HEK293 (cell line): ENCODE measurements at regions not wholly inside any gene's neighbourhood (a gene's known extent, or its start where the extent isn't known, plus 50 kb on each side); places are given as distances from the start of the nearest gene placed in this dataset.

ENCODE experiments used
- CTCF ChIA-PET: fragments of 350-600 bp; formaldehyde crosslinking; extraction: SDS; loops from one replicate; lab custom pipeline; 2021; ENCODE audit warnings: antibody characterized with exemption; lab: Yijun Ruan, JAX
- POLR2A ChIA-PET: fragments of 300-600 bp; formaldehyde crosslinking; extraction: SDS; loops from one replicate; lab custom pipeline; 2020; ENCODE audit warnings: antibody characterized with exemption, inconsistent platforms; lab: Yijun Ruan, JAX
- H3K27ac ChIP-seq: fragments of 200-500 bp; sonication (Bioruptor generic); 2 replicates; pipeline ENCODE4 v1.5.1; 2014; ENCODE audit warnings: low read depth, low read length, control low read depth, inconsistent platforms; ENCODE audit errors: extremely low read depth
- H3K36me3 ChIP-seq, 2 experiments: fragments of 200-500 bp in 1 of 2; sonication (Bioruptor generic) in 1 of 2; 1 replicate in 1 of 2; 2 replicates in 1 of 2; pipeline ENCODE4 v1.5.1; 2014 to 2017; ENCODE audit warnings: inconsistent platforms in 2 of 2, low read length in 2 of 2; ENCODE audit not compliant: control insufficient read depth in 2 of 2, insufficient read depth in 1 of 2
- H3K4me1 ChIP-seq: fragments of 200-500 bp; sonication (Bioruptor generic); 2 replicates; pipeline ENCODE4 v1.5.1; 2014; ENCODE audit warnings: mild to moderate bottlenecking, low read length, inconsistent platforms; ENCODE audit not compliant: control insufficient read depth, insufficient read depth
- H3K4me3 ChIP-seq: 2 replicates; pipeline ENCODE4 v1.5.1; 2011; ENCODE audit warnings: low read depth, mild to moderate bottlenecking, control low read depth, low read length, moderate library complexity
- H3K9me3 ChIP-seq: fragments of 200-500 bp; sonication (Bioruptor generic); 2 replicates; pipeline ENCODE4 v1.5.1; 2014; ENCODE audit warnings: low read depth, low read length, inconsistent platforms; ENCODE audit not compliant: control insufficient read depth, insufficient read depth
- PRDM10 ChIP-seq: fragments of 450-650 bp; formaldehyde crosslinking; IDR thresholded peaks from 2 replicates; pipeline ENCODE4 v1.5.1; 2016; ENCODE audit warnings: missing biosample characterization, missing genetic modification characterization
- SALL2 ChIP-seq: fragments of 450-650 bp; formaldehyde crosslinking; IDR thresholded peaks from 2 replicates; pipeline ENCODE4 v1.5.0; 2017; ENCODE audit warnings: missing biosample characterization, mild to moderate bottlenecking, missing genetic modification characterization, borderline replicate concordance
- YY1 ChIP-seq: fragments of 450-650 bp; formaldehyde crosslinking; IDR thresholded peaks from 2 replicates; pipeline ENCODE4 v1.5.1; 2018; ENCODE audit warnings: missing biosample characterization, missing genetic modification characterization
- ZBTB21 ChIP-seq: fragments of 450-650 bp; formaldehyde crosslinking; IDR thresholded peaks from 2 replicates; pipeline ENCODE4 v1.5.1; 2017; ENCODE audit warnings: missing biosample characterization, missing genetic modification characterization
- ZEB2 ChIP-seq: fragments of 450-650 bp; formaldehyde crosslinking; IDR thresholded peaks from 2 replicates; pipeline ENCODE4 v1.5.1; 2016; ENCODE audit warnings: missing biosample characterization, missing genetic modification characterization
- ZNF350 ChIP-seq: fragments of 450-650 bp; formaldehyde crosslinking; IDR thresholded peaks from 2 replicates; pipeline ENCODE4 v1.5.0; 2017; ENCODE audit warnings: missing biosample characterization, mild to moderate bottlenecking, missing genetic modification characterization
- ZNF433 ChIP-seq: fragments of 450-650 bp; formaldehyde crosslinking; IDR thresholded peaks from 2 replicates; pipeline ENCODE4 v1.5.1; 2016; ENCODE audit warnings: missing biosample characterization, missing genetic modification characterization, low read depth
- ZNF510 ChIP-seq: fragments of 450-650 bp; formaldehyde crosslinking; IDR thresholded peaks from 2 replicates; pipeline ENCODE4 v1.5.1; 2018; ENCODE audit warnings: mild to moderate bottlenecking, missing genetic modification characterization, missing biosample characterization; ENCODE audit not compliant: insufficient replicate concordance
- ZNF530 ChIP-seq: fragments of 450-650 bp; formaldehyde crosslinking; IDR thresholded peaks from 2 replicates; pipeline ENCODE4 v1.5.1; 2016; ENCODE audit warnings: low read depth, missing biosample characterization, missing genetic modification characterization
- ZNF664 ChIP-seq: fragments of 450-650 bp; formaldehyde crosslinking; IDR thresholded peaks from 2 replicates; pipeline ENCODE4 v1.5.1; 2016; ENCODE audit warnings: missing biosample characterization, missing genetic modification characterization
- ZNF776 ChIP-seq: fragments of 450-650 bp; formaldehyde crosslinking; IDR thresholded peaks from 2 replicates; pipeline ENCODE4 v1.5.0; 2017; ENCODE audit warnings: missing biosample characterization, missing genetic modification characterization, borderline replicate concordance
- TF ChIP-seq, protein P1 (sequence below): fragments of 450-650 bp; formaldehyde crosslinking; IDR thresholded peaks from 2 replicates; pipeline ENCODE4 v1.5.1; 2017; ENCODE audit warnings: missing biosample characterization, missing genetic modification characterization
- TF ChIP-seq, protein P2 (sequence below): fragments of 450-650 bp; formaldehyde crosslinking; IDR thresholded peaks from 2 replicates; pipeline ENCODE4 v1.5.1; 2017; ENCODE audit warnings: missing biosample characterization, mild to moderate bottlenecking, missing genetic modification characterization, moderate library complexity
- TF ChIP-seq, protein P3 (sequence below): fragments of 450-650 bp; formaldehyde crosslinking; IDR thresholded peaks from 2 replicates; pipeline ENCODE4 v1.5.1; 2017; ENCODE audit warnings: missing biosample characterization, missing genetic modification characterization
- TF ChIP-seq, protein P4 (sequence below): fragments of 450-650 bp; formaldehyde crosslinking; IDR thresholded peaks from 2 replicates; pipeline ENCODE4 v1.5.1; 2016; ENCODE audit warnings: missing biosample characterization, missing genetic modification characterization, low read depth

GRCh38 chr4:26263165-26263564 lies 57.6 kb upstream of the RBPJ start (continued):
- TF ChIP-seq, protein P1, sequence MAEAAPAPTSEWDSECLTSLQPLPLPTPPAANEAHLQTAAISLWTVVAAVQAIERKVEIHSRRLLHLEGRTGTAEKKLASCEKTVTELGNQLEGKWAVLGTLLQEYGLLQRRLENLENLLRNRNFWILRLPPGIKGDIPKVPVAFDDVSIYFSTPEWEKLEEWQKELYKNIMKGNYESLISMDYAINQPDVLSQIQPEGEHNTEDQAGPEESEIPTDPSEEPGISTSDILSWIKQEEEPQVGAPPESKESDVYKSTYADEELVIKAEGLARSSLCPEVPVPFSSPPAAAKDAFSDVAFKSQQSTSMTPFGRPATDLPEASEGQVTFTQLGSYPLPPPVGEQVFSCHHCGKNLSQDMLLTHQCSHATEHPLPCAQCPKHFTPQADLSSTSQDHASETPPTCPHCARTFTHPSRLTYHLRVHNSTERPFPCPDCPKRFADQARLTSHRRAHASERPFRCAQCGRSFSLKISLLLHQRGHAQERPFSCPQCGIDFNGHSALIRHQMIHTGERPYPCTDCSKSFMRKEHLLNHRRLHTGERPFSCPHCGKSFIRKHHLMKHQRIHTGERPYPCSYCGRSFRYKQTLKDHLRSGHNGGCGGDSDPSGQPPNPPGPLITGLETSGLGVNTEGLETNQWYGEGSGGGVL (tag by site-specific recombination) = no peak
- TF ChIP-seq ZEB2 (tag by site-specific recombination) (no peak), ZNF433 (no peak), PRDM10 (tag by site-specific recombination) (no peak)

- POLR2A ChIA-PET = no interaction called here
- TF ChIP-seq ZNF350 (tag by site-specific recombination) (no peak), ZNF510 (tag by site-specific recombination) (no peak), SALL2 (tag by site-specific recombination) (no peak), YY1 (tag by site-specific recombination) (no peak), ZBTB21 (tag by site-specific recombination) (no peak)
- TF ChIP-seq, protein P2, sequence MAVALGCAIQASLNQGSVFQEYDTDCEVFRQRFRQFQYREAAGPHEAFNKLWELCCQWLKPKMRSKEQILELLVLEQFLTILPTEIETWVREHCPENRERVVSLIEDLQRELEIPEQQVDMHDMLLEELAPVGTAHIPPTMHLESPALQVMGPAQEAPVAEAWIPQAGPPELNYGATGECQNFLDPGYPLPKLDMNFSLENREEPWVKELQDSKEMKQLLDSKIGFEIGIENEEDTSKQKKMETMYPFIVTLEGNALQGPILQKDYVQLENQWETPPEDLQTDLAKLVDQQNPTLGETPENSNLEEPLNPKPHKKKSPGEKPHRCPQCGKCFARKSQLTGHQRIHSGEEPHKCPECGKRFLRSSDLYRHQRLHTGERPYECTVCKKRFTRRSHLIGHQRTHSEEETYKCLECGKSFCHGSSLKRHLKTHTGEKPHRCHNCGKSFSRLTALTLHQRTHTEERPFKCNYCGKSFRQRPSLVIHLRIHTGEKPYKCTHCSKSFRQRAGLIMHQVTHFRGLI = no peak
- Histone ChIP-seq H3K27ac (no peak overlapping the region), H3K4me3 (no peak overlapping the region), H3K9me3 (no peaks in the 10 kb centered on the region), H3K36me3 (no peaks in the 10 kb centered on the region), H3K4me1 (no peaks in the 10 kb centered on the region)
- CTCF ChIA-PET = no interaction called here
These were observed 56.7 kb upstream of the RBPJ start for GRCh38 chr4:26264109-26264508.

GRCh38 chr4:26267087-26267486 lies 53.7 kb upstream of the RBPJ start:
- Histone ChIP-seq H3K4me1 (no peaks in the 10 kb centered on the region), H3K9me3 (no peaks in the 10 kb centered on the region), H3K27ac (no peak overlapping the region)
- POLR2A ChIA-PET = no interaction called here
- TF ChIP-seq ZNF530 (tag by site-specific recombination) (no peak), ZNF664 (tag by site-specific recombination) (no peak), ZNF776 (no peak)
- TF ChIP-seq, all 188 proteins: peak for 0
- Histone ChIP-seq H3K4me3 (no peak overlapping the region), H3K36me3 (no peaks in the 10 kb centered on the region)
- CTCF ChIA-PET = no interaction called here

DNA sequence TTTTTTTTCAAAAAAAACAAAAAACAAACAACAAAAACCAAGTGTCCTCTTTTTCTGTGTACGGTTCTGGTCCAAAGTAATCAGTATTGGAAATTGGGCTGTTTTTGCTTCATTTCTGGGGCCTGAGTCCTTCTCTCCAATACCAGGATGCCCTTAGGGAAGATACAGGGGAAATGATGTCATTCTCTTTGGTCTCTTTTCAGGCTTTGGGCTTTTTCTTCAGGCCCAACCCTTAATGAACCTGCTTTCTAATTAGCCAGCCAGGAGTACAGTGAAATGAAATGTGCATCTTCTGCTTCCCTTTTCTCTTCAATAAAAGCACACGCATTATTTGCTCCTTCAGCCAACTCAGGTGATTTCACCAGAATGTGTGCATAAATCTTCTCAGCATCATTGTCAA lies 52.6 kb upstream of the RBPJ start:
- H3K27ac ChIP-seq = no peak overlapping the region
- no peaks in the 10 kb centered on the region for H3K9me3 ChIP-seq
- TF ChIP-seq, protein P3, sequence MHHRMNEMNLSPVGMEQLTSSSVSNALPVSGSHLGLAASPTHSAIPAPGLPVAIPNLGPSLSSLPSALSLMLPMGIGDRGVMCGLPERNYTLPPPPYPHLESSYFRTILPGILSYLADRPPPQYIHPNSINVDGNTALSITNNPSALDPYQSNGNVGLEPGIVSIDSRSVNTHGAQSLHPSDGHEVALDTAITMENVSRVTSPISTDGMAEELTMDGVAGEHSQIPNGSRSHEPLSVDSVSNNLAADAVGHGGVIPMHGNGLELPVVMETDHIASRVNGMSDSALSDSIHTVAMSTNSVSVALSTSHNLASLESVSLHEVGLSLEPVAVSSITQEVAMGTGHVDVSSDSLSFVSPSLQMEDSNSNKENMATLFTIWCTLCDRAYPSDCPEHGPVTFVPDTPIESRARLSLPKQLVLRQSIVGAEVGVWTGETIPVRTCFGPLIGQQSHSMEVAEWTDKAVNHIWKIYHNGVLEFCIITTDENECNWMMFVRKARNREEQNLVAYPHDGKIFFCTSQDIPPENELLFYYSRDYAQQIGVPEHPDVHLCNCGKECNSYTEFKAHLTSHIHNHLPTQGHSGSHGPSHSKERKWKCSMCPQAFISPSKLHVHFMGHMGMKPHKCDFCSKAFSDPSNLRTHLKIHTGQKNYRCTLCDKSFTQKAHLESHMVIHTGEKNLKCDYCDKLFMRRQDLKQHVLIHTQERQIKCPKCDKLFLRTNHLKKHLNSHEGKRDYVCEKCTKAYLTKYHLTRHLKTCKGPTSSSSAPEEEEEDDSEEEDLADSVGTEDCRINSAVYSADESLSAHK (tag by site-specific recombination) = no peak
- TF ChIP-seq, protein P4, sequence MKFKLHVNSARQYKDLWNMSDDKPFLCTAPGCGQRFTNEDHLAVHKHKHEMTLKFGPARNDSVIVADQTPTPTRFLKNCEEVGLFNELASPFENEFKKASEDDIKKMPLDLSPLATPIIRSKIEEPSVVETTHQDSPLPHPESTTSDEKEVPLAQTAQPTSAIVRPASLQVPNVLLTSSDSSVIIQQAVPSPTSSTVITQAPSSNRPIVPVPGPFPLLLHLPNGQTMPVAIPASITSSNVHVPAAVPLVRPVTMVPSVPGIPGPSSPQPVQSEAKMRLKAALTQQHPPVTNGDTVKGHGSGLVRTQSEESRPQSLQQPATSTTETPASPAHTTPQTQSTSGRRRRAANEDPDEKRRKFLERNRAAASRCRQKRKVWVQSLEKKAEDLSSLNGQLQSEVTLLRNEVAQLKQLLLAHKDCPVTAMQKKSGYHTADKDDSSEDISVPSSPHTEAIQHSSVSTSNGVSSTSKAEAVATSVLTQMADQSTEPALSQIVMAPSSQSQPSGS (tag by site-specific recombination) = peak; percentile 48; the same call in 1 of the 2 replicates
- no peak overlapping the region for H3K4me3 ChIP-seq
- ChIA-PET POLR2A (no interaction called here), CTCF (no interaction called here)
- H3K36me3 ChIP-seq = no peaks in the 10 kb centered on the region
- no peaks in the 10 kb centered on the region for H3K4me1 ChIP-seq
